Stomach (tissue), 4 donors: ENCODE measurements at regions not wholly inside any gene's neighbourhood (a gene's known extent, or its start where the extent isn't known, plus 50 kb on each side); places are given as distances from the start of the nearest gene placed in this dataset.

Experiments
- POLR2AphosphoS5 ChIP-seq, 3 donors: sonication (generic); formaldehyde crosslinking; IDR thresholded peaks; one replicate each; pipeline ENCODE4 v1.6.1; 2016; ENCODE audit warnings: antibody characterized with exemption in 3 of 3
- TF ChIP-seq, protein P1 (sequence below), 7 experiments: fragments of 450-650 bp in 4 of 7; fragments of 200-600 bp in 3 of 7; sonication (generic) in 3 of 7; IDR thresholded peaks; one replicate each; pipeline ENCODE4 v1.5.1; 2016 to 2019; ENCODE audit warnings: antibody characterized with exemption in 7 of 7, control low read depth in 2 of 7, mild to moderate bottlenecking in 1 of 7

DNA sequence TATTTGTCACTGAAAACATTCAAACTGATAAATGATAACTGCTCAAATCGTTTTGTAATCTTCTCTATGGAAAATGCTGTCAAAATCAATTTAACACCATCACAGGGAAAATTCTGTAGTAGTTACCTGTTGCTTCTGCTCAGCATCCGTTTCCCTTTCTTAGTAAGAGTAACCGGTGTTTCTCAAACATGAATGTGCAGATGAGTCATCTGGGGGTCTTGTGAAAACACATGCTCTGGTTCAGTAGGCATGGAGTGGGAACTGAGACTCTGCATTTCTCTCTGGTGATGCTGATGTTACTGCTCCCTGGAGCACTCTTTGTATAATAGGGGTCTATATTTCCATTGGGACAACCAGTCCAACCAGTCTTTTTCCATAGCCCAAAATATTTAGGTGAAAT, 145.1 kb downstream of the SEMA6D start:
- TF ChIP-seq POLR2AphosphoS5 (IDR thresholded peaks at IDR 0.05), result no peak
- TF ChIP-seq, protein P1, sequence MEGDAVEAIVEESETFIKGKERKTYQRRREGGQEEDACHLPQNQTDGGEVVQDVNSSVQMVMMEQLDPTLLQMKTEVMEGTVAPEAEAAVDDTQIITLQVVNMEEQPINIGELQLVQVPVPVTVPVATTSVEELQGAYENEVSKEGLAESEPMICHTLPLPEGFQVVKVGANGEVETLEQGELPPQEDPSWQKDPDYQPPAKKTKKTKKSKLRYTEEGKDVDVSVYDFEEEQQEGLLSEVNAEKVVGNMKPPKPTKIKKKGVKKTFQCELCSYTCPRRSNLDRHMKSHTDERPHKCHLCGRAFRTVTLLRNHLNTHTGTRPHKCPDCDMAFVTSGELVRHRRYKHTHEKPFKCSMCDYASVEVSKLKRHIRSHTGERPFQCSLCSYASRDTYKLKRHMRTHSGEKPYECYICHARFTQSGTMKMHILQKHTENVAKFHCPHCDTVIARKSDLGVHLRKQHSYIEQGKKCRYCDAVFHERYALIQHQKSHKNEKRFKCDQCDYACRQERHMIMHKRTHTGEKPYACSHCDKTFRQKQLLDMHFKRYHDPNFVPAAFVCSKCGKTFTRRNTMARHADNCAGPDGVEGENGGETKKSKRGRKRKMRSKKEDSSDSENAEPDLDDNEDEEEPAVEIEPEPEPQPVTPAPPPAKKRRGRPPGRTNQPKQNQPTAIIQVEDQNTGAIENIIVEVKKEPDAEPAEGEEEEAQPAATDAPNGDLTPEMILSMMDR (IDR thresholded peaks at IDR 0.05), result no peak
